Progenitor cell of endocrine pancreas (in vitro differentiated cells): ENCODE measurements at regions not wholly inside any gene's neighbourhood (a gene's known extent, or its start where the extent isn't known, plus 50 kb on each side); places are given as distances from the start of the nearest gene placed in this dataset.

Experiments used
- DNase-seq: peaks from one replicate; pipeline ENCODE4 v3.0.0; 2021; ENCODE audit warnings: low spot score; ENCODE audit not compliant: unreplicated experiment
- H3K27ac Mint-ChIP-seq: 2 replicates; pipeline ENCODE4 v1.8.0; 2021; ENCODE audit warnings: mild to moderate bottlenecking, moderate library complexity, mixed read lengths
- H3K27me3 Mint-ChIP-seq: 2 replicates; pipeline ENCODE4 v1.8.0; 2021; ENCODE audit warnings: mixed read lengths
- H3K36me3 Mint-ChIP-seq: 2 replicates; pipeline ENCODE4 v1.8.0; 2022; ENCODE audit warnings: mixed read lengths; ENCODE audit not compliant: insufficient read depth
- H3K4me1 Mint-ChIP-seq: 2 replicates; pipeline ENCODE4 v1.8.0; 2021; ENCODE audit warnings: low read depth, mixed read lengths
- H3K4me3 Mint-ChIP-seq: 2 replicates; pipeline ENCODE4 v1.8.0; 2021; ENCODE audit warnings: low read depth, mild to moderate bottlenecking, moderate library complexity, mixed read lengths
- H3K9me3 Mint-ChIP-seq: 2 replicates; pipeline ENCODE4 v1.8.0; 2021; ENCODE audit warnings: low read depth, mixed read lengths
- CTCF ChIP-seq: fragments of 200-600 bp; sonication (generic); IDR thresholded peaks from one replicate; pipeline ENCODE4 v1.5.0; 2021; ENCODE audit warnings: antibody characterized with exemption, mild to moderate bottlenecking; ENCODE audit not compliant: unreplicated experiment

- TF ChIP-seq CTCF = no peak
- Mint-ChIP-seq H3K27me3 (peaks cover 5% of the 10 kb centered on the region), H3K4me3 (no peak overlapping the region), H3K4me1 (peaks cover 9% of the 10 kb centered on the region), H3K9me3 (peaks cover 7% of the 10 kb centered on the region), H3K36me3 (no peaks in the 10 kb centered on the region), H3K27ac (no peak overlapping the region)
- no peak for DNase-seq
These were observed 56.1 kb upstream of the MVB12B start for GRCh38 chr9:126270556-126270955.

- Mint-ChIP-seq H3K27me3 (peaks cover 2% of the 10 kb centered on the region), H3K4me1 (peaks cover 13% of the 10 kb centered on the region), H3K9me3 (peaks cover 23% of the 10 kb centered on the region), H3K36me3 (peaks cover 3% of the 10 kb centered on the region), H3K4me3 (no peak overlapping the region), H3K27ac (peak overlapping the region; percentile 93)
- DNase-seq = no peak
- no peak for TF ChIP-seq CTCF
These were observed 51.1 kb upstream of the MVB12B start for GRCh38 chr9:126275386-126276001.

- Mint-ChIP-seq H3K27ac (peak overlapping the region; percentile 93), H3K27me3 (peaks cover 2% of the 10 kb centered on the region), H3K4me3 (no peak overlapping the region), H3K36me3 (peaks cover 3% of the 10 kb centered on the region), H3K9me3 (peaks cover 23% of the 10 kb centered on the region), H3K4me1 (peaks cover 11% of the 10 kb centered on the region)
- TF ChIP-seq CTCF = no peak
- DNase-seq = no peak
These were observed 50.4 kb upstream of the MVB12B start for GRCh38 chr9:126276056-126276728.
